K562 (cell line): ENCODE measurements at regions not wholly inside any gene's neighbourhood (a gene's known extent, or its start where the extent isn't known, plus 50 kb on each side); places are given as distances from the start of the nearest gene placed in this dataset.

Experiments
- ATAC-seq: fragments of 200-7000 bp; cut with Tn5 transposase; 3 replicates; pipeline ENCODE4 v1.9.1; 2020; ENCODE audit warnings: moderate library complexity
- BruUV-seq: library from RNA; stranded (reverse); fragments of 400-500 nt; replicated peaks from 2 replicates; lab custom pipeline; 2021; lab: Mats Ljungman, UMichigan
- CTCF ChIA-PET: fragments of 300-600 bp; formaldehyde crosslinking; extraction: SDS; loops from one replicate; lab custom pipeline; 2021; ENCODE audit warnings: low intra/inter-chr PET ratio; lab: Yijun Ruan, JAX
- POLR2A ChIA-PET: fragments of 300-600, 350-650 bp; sonication (Branson Sonifier 250); formaldehyde crosslinking; extraction: SDS; loops from one replicate; lab custom pipeline; 2021; ENCODE audit warnings: antibody characterized with exemption, inconsistent platforms; lab: Yijun Ruan, JAX
- DNase-seq, 4 experiments: peaks; one replicate each; pipeline versions ENCODE4 v3.0.0 to v3.0.0-alpha.2; 2011 to 2018; ENCODE audit warnings: low spot score in 3 of 4, mixed read lengths in 3 of 4; ENCODE audit errors: extremely low read depth in 1 of 4
- FAIRE-seq: peaks from 2 replicates; lab custom pipeline; 2011; peaks lifted over from hg19 to GRCh38; lab: Jason Lieb, UNC
- H2AFZ ChIP-seq: 2 replicates; pipeline ENCODE4 v1.6.0; 2011; ENCODE audit warnings: low read depth, low read length, control low read depth, inconsistent platforms
- H3K27ac ChIP-seq: fragments of 200-600 bp; 3 replicates; pipeline ENCODE4 v1.8.0; 2011; ENCODE audit warnings: low read depth, mild to moderate bottlenecking, control low read depth, inconsistent platforms, low read length, moderate library complexity, mixed read lengths; ENCODE audit errors: extremely low read depth
- H3K27me3 ChIP-seq, 2 experiments: fragments of 300-600 bp in 1 of 2; 2 replicates in 1 of 2; 3 replicates in 1 of 2; pipeline versions ENCODE4 v1.6.0 to v1.8.0; 2011; ENCODE audit warnings: inconsistent platforms in 2 of 2, low read length in 2 of 2, mild to moderate bottlenecking in 1 of 2, mixed read lengths in 1 of 2, moderate library complexity in 1 of 2; ENCODE audit not compliant: control insufficient read depth in 2 of 2, insufficient read depth in 2 of 2
- H3K36me3 ChIP-seq: fragments of 300-600 bp; 3 replicates; pipeline ENCODE4 v1.8.0; 2011; ENCODE audit warnings: mild to moderate bottlenecking, low read length, inconsistent platforms; ENCODE audit not compliant: control insufficient read depth, insufficient read depth
- H3K4me1 ChIP-seq, 2 experiments: fragments of 200-600 bp in 1 of 2; replicated peaks in 1 of 2; 2 replicates in 1 of 2; 3 replicates in 1 of 2; pipeline versions ENCODE4 v1.5.1 to v1.8.0; 2011; ENCODE audit warnings: inconsistent platforms in 2 of 2, low read length in 2 of 2, mild to moderate bottlenecking in 1 of 2, mixed read lengths in 1 of 2, moderate library complexity in 1 of 2; ENCODE audit not compliant: control insufficient read depth in 2 of 2, insufficient read depth in 2 of 2
- H3K4me2 ChIP-seq: 2 replicates; pipeline ENCODE4 v1.6.1; 2011; ENCODE audit warnings: low read length, control low read depth, inconsistent platforms, mixed read lengths; ENCODE audit not compliant: insufficient read depth
- H3K4me3 ChIP-seq: fragments of 200-600 bp; sonication (generic), shearing (Covaris generic); 2 replicates; pipeline ENCODE4 v1.5.1; 2016; ENCODE audit warnings: control low read depth, inconsistent platforms
- H3K79me2 ChIP-seq: fragments of 200-600 bp; 3 replicates; pipeline ENCODE4 v1.8.0; 2011; ENCODE audit warnings: low read length, inconsistent platforms; ENCODE audit not compliant: control insufficient read depth, insufficient read depth
- H3K9ac ChIP-seq, 2 experiments: 2 replicates each; pipeline versions ENCODE4 v1.6.0 to v1.6.1; 2011; ENCODE audit warnings: low read depth in 2 of 2, low read length in 2 of 2, control low read depth in 1 of 2, inconsistent platforms in 1 of 2, mild to moderate bottlenecking in 1 of 2, mixed read lengths in 1 of 2; ENCODE audit not compliant: insufficient read depth in 1 of 2
- H3K9me1 ChIP-seq: one replicate; pipeline ENCODE4 v1.6.0; 2011; ENCODE audit warnings: inconsistent platforms, mild to moderate bottlenecking, low read length, moderate library complexity; ENCODE audit not compliant: control insufficient read depth, insufficient read depth
- H3K9me3 ChIP-seq: replicated peaks from 2 replicates; pipeline ENCODE4 v1.5.1; 2011; ENCODE audit warnings: low read depth, low read length, inconsistent platforms; ENCODE audit not compliant: control insufficient read depth, insufficient read depth
- H4K20me1 ChIP-seq: replicated peaks from 2 replicates; pipeline ENCODE4 v1.6.1; 2011; ENCODE audit warnings: low read length, inconsistent platforms, mixed read lengths; ENCODE audit not compliant: control insufficient read depth, insufficient read depth
- CBX8 ChIP-seq: fragments of 200-600 bp; sonication (generic); IDR thresholded peaks from 2 replicates; pipeline ENCODE4 v1.6.1; 2012; ENCODE audit warnings: borderline replicate concordance, mixed run types, low read depth, mild to moderate bottlenecking, moderate library complexity, mixed read lengths, low read length, control low read depth, inconsistent platforms; ENCODE audit not compliant: poor library complexity, severe bottlenecking; ENCODE audit errors: extremely low read depth
- CCAR2 ChIP-seq: fragments of 200-400 bp; formaldehyde crosslinking; IDR thresholded peaks from 2 replicates; pipeline ENCODE4 v1.6.1; 2017; ENCODE audit warnings: mild to moderate bottlenecking, low read depth, low read length
- HIVEP1 ChIP-seq: fragments of 250-450 bp; sonication (Bioruptor Pico); IDR thresholded peaks from 2 replicates; pipeline ENCODE4 v1.4.0; 2020; ENCODE audit warnings: mild to moderate bottlenecking
- MBD2 ChIP-seq: sonication (generic); IDR thresholded peaks from 2 replicates; pipeline ENCODE4 v1.6.1; 2016; ENCODE audit warnings: low read depth, borderline replicate concordance
- MEIS2 ChIP-seq: fragments of 450-650 bp; IDR thresholded peaks from 2 replicates; pipeline ENCODE4 v1.6.1; 2014; ENCODE audit warnings: mild to moderate bottlenecking; ENCODE audit not compliant: partially characterized antibody
- MTF1 ChIP-seq: fragments of 250-450 bp; sonication (Bioruptor Pico); IDR thresholded peaks from 2 replicates; pipeline ENCODE4 v1.9.0; 2021; ENCODE audit warnings: moderate library complexity, mild to moderate bottlenecking, inconsistent platforms, borderline replicate concordance
- NR1H2 ChIP-seq: sonication (generic); formaldehyde crosslinking; IDR thresholded peaks from 2 replicates; pipeline ENCODE4 v1.4.0; 2020; ENCODE audit warnings: mild to moderate bottlenecking, missing genetic modification reagents
- PHF8 ChIP-seq: fragments of 200-600 bp; sonication (generic); IDR thresholded peaks from 2 replicates; pipeline ENCODE4 v1.6.1; 2012; ENCODE audit warnings: mixed run types, mild to moderate bottlenecking, inconsistent platforms, low read length, moderate library complexity, borderline replicate concordance
- POLR2A ChIP-seq: fragments of 450-650 bp; conservative IDR thresholded peaks from 2 replicates; pipeline ENCODE4 v1.6.1; 2016
- SIN3B ChIP-seq: fragments of 450-650 bp; IDR thresholded peaks from 2 replicates; pipeline ENCODE4 v1.6.1; 2017; ENCODE audit warnings: low read depth, mild to moderate bottlenecking, moderate library complexity
- SIX5 ChIP-seq, 2 experiments: IDR thresholded peaks; 2 replicates each; pipeline ENCODE4 v1.6.1; 2011; ENCODE audit warnings: low read length in 2 of 2, borderline replicate concordance in 1 of 2, low read depth in 1 of 2, mild to moderate bottlenecking in 1 of 2, moderate library complexity in 1 of 2; ENCODE audit not compliant: insufficient read depth in 1 of 2
- SMARCA4 ChIP-seq: fragments of 450-650 bp; IDR thresholded peaks from 2 replicates; pipeline ENCODE4 v1.6.1; 2016
- TGIF2 ChIP-seq: sonication (generic); formaldehyde crosslinking; IDR thresholded peaks from 2 replicates; pipeline ENCODE4 v1.8.1; 2022; ENCODE audit warnings: mild to moderate bottlenecking, missing genetic modification reagents, moderate library complexity
- U2AF2 ChIP-seq: fragments of 200-400 bp; formaldehyde crosslinking; optimal IDR thresholded peaks from 2 replicates; pipeline ENCODE3; 2017; ENCODE audit warnings: low read depth, mild to moderate bottlenecking, low read length
- ZKSCAN1 ChIP-seq: fragments of 150-350 bp; IDR thresholded peaks from 2 replicates; pipeline ENCODE4 v1.6.1; 2016; ENCODE audit warnings: low read depth, low read length
- ZNF239 ChIP-seq: fragments of 250-450 bp; sonication (Bioruptor Pico); IDR thresholded peaks from 2 replicates; pipeline ENCODE4 v1.4.0; 2020; ENCODE audit warnings: mild to moderate bottlenecking
- ZNF347 ChIP-seq: fragments of 450-650 bp; formaldehyde crosslinking; IDR thresholded peaks from 2 replicates; pipeline ENCODE4 v1.4.0; 2020; ENCODE audit warnings: low read depth, mild to moderate bottlenecking, moderate library complexity
- ZNF695 ChIP-seq: fragments of 450-650 bp; formaldehyde crosslinking; IDR thresholded peaks from 2 replicates; pipeline ENCODE4 v1.4.0; 2020; ENCODE audit warnings: mild to moderate bottlenecking, moderate library complexity
- WGBS: fragments of 100-300 bp; shearing (Covaris generic); methylation state at CpG from one replicate; pipeline ENCODE4 v1.1.6; 2016; ENCODE audit warnings: low coverage, mixed read lengths; ENCODE audit not compliant: insufficient coverage; ENCODE audit errors: missing lambda C conversion rate; 5-methylcytosine and 5-hydroxymethylcytosine counted together
- in situ Hi-C: fragments of 300-500 bp; cut with MboI; formaldehyde crosslinking; loops from 4 replicates; pipeline ENCODE4 v1.15.0; 2018; ENCODE audit warnings: inconsistent platforms, mixed read lengths
- intact Hi-C: fragments of 100-400 bp; cut with micrococcal nuclease; formaldehyde crosslinking; loops from 2 replicates; pipeline ENCODE4 v1.14.2; 2022
- TF ChIP-seq, protein P1 (sequence below): fragments of 450-650 bp; IDR thresholded peaks from 2 replicates; pipeline ENCODE4 v1.6.1; 2017; ENCODE audit warnings: mild to moderate bottlenecking, moderate library complexity
- TF ChIP-seq, protein P2 (sequence below): fragments of 450-650 bp; IDR thresholded peaks from 2 replicates; pipeline ENCODE4 v1.6.1; 2018; ENCODE audit warnings: mild to moderate bottlenecking, low read depth; ENCODE audit not compliant: partially characterized antibody

DNA sequence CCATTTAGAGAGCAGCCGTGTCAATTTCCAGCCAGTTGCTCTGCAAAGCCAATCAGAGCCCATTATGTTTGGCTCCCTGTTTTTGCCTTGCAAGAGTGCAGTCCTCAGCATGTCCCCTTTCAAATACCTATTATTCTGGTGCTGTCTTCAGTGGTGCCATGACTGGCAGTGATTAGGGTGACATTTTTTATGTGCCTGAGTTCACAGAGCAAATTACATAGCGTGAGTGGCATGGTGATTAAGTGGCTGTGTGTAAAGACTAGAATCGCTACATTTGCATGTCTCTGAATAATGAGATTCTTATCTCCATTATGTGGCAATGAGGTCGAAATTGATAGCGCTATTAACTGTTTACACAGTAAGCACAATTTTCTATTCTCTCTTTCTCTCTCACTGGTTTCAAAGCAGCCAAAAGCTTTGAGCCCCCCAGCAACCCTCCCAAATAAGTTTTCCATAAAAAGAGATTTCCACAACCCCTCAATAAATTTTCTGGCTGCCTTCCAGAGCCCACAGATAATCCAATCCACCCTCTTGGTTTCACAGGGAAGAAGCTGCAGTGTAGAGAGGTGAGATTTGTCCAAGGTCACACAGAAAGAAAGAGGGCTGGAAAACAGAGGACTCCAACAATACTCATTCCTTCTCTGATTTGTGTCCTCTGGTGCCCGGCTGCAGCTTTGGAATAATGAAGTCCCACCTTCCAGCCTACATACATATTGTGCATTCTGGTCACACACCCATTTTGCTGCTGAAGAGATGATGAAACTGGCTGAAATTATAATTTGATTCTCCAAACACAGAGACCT, 58.8 kb upstream of the NUDT4 start:
- POLR2A ChIA-PET = interaction anchor here (0.7 to 1.1 kb wide), 5 partner anchors 12 to 55 kb away, joined by 3 to 4 read pairs (median 3); no protein-coding TSS in a partner anchor
- peak overlapping the region; percentile 14; the same call in 1 of the 3 replicates for H3K27ac ChIP-seq
- H3K36me3 ChIP-seq = no peaks in the 10 kb centered on the region
- no peak for FAIRE-seq
- peak; percentile 3; the same call in 1 of the 3 replicates for ATAC-seq
- H3K9me1 ChIP-seq = no peaks in the 10 kb centered on the region
- peak overlapping the region in 1 of 2 experiments; percentile 25; a peak in 1 of 4 replicates for H3K9ac ChIP-seq
- 60% methylated on average over 6 of the region's 6 CpGs for WGBS
- intact Hi-C loops = loop anchor here (5.0 to 10.0 kb wide), 4 partner anchors 77 to 534 kb away; partner anchors contain the start of gene EEA1
- peak overlapping the region; percentile 1; the same call in 1 of the 2 replicates for H2AFZ ChIP-seq
- no peaks in the 10 kb centered on the region for H4K20me1 ChIP-seq
- H3K4me1 ChIP-seq = peaks cover 24 to 51% of the 10 kb centered on the region in 2 experiments
- H3K4me3 ChIP-seq = no peak overlapping the region
- CTCF ChIA-PET = no interaction called here
- no TSS peak for BruUV-seq
- no peak overlapping the region; the same call in 1 of the 2 replicates for H3K4me2 ChIP-seq
- in situ Hi-C loops = no loop called here
- H3K9me3 ChIP-seq = no peaks in the 10 kb centered on the region
- peaks cover 7% of the 10 kb centered on the region; the same call in 2 of the 3 replicates for H3K79me2 ChIP-seq
- no peak for DNase-seq
- no peaks in the 10 kb centered on the region for H3K27me3 ChIP-seq
- TF ChIP-seq ZKSCAN1 (no peak), ZNF695 (CRISPR knock-in tag) (no peak), SMARCA4 (peak; percentile 58; the same call in 1 of the 2 replicates), POLR2A (no peak), NR1H2 (CRISPR knock-in tag) (no peak), PHF8 (no peak), SIN3B (no peak), SIX5 (IDR thresholded peaks at IDR 0.05; ENCODE audit: borderline replicate concordance in 1 of 2, insufficient read depth in 1 of 2, low read depth in 1 of 2, low read length in 2 of 2) (no peak), MTF1 (CRISPR knock-in tag) (no peak), TGIF2 (CRISPR knock-in tag) (no peak), MEIS2 (no peak), ZNF239 (CRISPR knock-in tag) (peak; percentile 19; the same call in 1 of the 2 replicates), HIVEP1 (CRISPR knock-in tag) (no peak), CBX8 (no peak), ZNF347 (CRISPR knock-in tag) (no peak), U2AF2 (no peak), MBD2 (no peak), CCAR2 (no peak)
- TF ChIP-seq, protein P1, sequence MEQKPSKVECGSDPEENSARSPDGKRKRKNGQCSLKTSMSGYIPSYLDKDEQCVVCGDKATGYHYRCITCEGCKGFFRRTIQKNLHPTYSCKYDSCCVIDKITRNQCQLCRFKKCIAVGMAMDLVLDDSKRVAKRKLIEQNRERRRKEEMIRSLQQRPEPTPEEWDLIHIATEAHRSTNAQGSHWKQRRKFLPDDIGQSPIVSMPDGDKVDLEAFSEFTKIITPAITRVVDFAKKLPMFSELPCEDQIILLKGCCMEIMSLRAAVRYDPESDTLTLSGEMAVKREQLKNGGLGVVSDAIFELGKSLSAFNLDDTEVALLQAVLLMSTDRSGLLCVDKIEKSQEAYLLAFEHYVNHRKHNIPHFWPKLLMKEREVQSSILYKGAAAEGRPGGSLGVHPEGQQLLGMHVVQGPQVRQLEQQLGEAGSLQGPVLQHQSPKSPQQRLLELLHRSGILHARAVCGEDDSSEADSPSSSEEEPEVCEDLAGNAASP = no peak
- TF ChIP-seq, protein P2, sequence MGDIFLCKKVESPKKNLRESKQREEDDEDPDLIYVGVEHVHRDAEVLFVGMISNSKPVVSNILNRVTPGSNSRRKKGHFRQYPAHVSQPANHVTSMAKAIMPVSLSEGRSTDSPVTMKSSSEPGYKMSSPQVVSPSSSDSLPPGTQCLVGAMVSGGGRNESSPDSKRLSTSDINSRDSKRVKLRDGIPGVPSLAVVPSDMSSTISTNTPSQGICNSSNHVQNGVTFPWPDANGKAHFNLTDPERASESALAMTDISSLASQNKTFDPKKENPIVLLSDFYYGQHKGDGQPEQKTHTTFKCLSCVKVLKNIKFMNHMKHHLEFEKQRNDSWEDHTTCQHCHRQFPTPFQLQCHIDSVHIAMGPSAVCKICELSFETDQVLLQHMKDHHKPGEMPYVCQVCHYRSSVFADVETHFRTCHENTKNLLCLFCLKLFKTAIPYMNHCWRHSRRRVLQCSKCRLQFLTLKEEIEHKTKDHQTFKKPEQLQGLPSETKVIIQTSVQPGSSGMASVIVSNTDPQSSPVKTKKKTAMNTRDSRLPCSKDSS = no peak
